Activated naive CD4-positive, alpha-beta T cell treated with anti-CD3 and anti-CD28 coated beads, Interleukin-2, amount 50 U/mL, for 72 hours (primary cell): ENCODE measurements at regions not wholly inside any gene's neighbourhood (a gene's known extent, or its start where the extent isn't known, plus 50 kb on each side); places are given as distances from the start of the nearest gene placed in this dataset.
A peak's percentile ranks its signal among the peaks of the same experiment; 100 is the strongest.

Experiments
- ATAC-seq, 2 donors: fragments of 150-1000 bp; cut with Tn5 transposase; 2 replicates each; pipeline ENCODE4 v1.10.0; 2021; ENCODE audit warnings: mild to moderate bottlenecking in 2 of 2, moderate library complexity in 2 of 2
- DNase-seq, 2 donors: peaks; one replicate each; pipeline ENCODE4 v3.0.0; 2021 to 2022; ENCODE audit warnings: low spot score in 2 of 2
- H3K27ac Mint-ChIP-seq, 2 donors: one replicate each; pipeline ENCODE4 v1.8.0; 2022; ENCODE audit warnings: mild to moderate bottlenecking in 2 of 2, mixed read lengths in 2 of 2
- H3K36me3 Mint-ChIP-seq, 2 donors: one replicate each; pipeline ENCODE4 v1.8.0; 2022; ENCODE audit warnings: mixed read lengths in 2 of 2
- H3K9me3 Mint-ChIP-seq, 2 donors: one replicate each; pipeline ENCODE4 v1.8.0; 2022; ENCODE audit warnings: mixed read lengths in 2 of 2

GRCh38 chr3:161555320-161555719 is 58.7 kb downstream of the OTOL1 start:
- DNase-seq, result no peak
- no peak for ATAC-seq
- Mint-ChIP-seq H3K36me3 (no peaks in the 10 kb centered on the region), H3K27ac (no peak overlapping the region), H3K9me3 (no peaks in the 10 kb centered on the region)

- no peak for ATAC-seq
- no peaks in the 10 kb centered on the region for H3K9me3 Mint-ChIP-seq
- H3K27ac Mint-ChIP-seq, result no peak overlapping the region
- H3K36me3 Mint-ChIP-seq, result no peaks in the 10 kb centered on the region
- no peak for DNase-seq
Observed at GRCh38 chr3:161556533-161556932, 59.9 kb downstream of the OTOL1 start.

GRCh38 chr3:161556941-161557340 is 60.3 kb downstream of the OTOL1 start:
- Mint-ChIP-seq H3K9me3 (no peaks in the 10 kb centered on the region), H3K36me3 (no peaks in the 10 kb centered on the region), H3K27ac (no peak overlapping the region)
- DNase-seq (no peak), ATAC-seq (no peak)

DNA sequence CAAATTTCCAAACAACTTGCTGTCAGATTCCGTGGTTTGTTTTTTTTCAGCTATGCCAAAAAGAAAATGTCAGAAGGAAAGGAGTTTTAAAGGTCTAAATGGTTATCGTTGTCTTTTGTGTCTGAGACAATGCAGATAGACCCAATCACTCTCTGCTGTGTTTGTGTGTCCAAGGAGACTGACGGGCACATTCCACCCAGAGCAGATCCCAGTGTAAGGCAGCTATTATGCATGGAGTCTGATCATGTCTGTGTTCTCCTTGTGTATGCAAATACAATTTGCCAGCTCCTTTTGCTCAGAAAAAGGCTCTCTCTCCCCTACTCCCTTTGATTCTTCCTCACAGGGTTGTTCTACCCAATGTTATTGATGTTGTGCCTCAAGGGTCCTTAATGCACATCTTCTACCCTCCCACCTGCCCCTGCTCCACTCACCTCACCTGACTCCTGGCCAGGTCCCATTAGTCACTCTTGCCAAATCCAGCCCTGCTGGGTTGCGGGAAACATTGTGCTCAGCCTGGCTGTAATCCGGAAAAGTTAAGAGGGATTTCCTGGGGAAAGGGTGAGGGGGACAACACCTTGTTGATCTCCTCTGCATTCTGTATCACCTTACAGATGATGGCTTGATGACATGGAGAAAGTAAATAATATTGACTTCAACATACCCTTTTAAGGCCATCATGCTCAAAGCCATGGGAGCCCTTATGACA is 61.0 kb downstream of the OTOL1 start:
- Mint-ChIP-seq H3K27ac (no peak overlapping the region), H3K9me3 (no peaks in the 10 kb centered on the region), H3K36me3 (no peaks in the 10 kb centered on the region)
- ATAC-seq, result no peak
- no peak for DNase-seq

DNA sequence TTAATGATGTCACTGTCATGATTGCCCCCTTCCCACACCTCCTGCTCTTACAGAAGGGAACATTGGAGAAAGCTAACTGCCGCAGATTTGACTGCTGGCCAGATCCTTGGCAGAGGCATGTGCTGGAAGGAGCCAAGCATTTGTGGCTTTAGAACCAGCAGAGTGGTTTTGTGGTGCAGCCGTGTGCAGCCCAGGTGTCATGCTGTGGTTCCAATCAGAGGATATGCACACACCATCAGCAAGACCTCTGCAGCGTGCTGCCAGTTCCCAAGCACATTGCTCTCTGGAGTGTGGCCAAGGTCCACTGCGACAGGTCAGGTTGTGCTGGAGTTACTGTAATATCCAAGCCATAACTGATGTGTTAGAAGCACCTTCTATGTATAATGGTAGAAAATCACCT is 61.6 kb downstream of the OTOL1 start:
- H3K9me3 Mint-ChIP-seq, result no peaks in the 10 kb centered on the region
- no peak overlapping the region for H3K27ac Mint-ChIP-seq
- DNase-seq (no peak), ATAC-seq (no peak)
- H3K36me3 Mint-ChIP-seq, result no peaks in the 10 kb centered on the region

GRCh38 chr3:161559177-161559998 is 62.8 kb downstream of the OTOL1 start:
- no peaks in the 10 kb centered on the region for H3K9me3 Mint-ChIP-seq
- H3K36me3 Mint-ChIP-seq, result no peaks in the 10 kb centered on the region
- H3K27ac Mint-ChIP-seq, result no peak overlapping the region
- peak in 1 of 2 donors; percentile 11 for DNase-seq
- no peak for ATAC-seq

DNA sequence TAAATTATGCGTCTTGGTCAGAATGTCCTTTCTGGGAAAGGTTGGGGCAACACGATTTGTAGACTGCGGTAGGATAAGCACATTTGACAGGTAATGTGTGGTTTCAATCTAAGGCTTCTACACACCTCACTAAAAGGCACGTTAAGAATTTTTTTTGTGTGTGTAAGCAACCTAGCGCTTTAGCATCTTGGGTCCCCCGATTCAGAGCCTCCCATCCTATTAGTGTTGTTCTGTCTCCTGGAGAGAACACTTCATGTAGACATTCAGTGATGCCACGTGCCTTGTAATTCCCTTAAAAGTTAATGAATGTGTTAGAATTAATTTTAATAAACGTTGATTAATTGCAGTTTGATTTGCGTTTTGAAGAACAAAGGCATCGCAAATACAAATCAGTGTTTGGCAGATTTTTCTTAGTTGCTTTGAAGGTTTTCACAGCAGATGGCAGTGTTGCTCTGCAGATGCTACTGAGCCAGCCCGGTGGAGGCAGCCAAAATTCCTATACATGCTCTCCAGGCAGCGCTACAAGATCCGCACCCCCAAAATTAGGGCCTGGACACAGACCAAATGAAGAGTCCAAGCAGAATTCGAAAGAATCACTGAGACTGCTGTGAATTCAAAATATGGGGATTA is 63.5 kb downstream of the OTOL1 start:
- no peak overlapping the region for H3K27ac Mint-ChIP-seq
- DNase-seq (no peak), ATAC-seq (no peak)
- no peaks in the 10 kb centered on the region for H3K36me3 Mint-ChIP-seq
- H3K9me3 Mint-ChIP-seq, result no peaks in the 10 kb centered on the region

- Mint-ChIP-seq H3K9me3 (no peaks in the 10 kb centered on the region), H3K27ac (no peak overlapping the region)
- ATAC-seq, result no peak
Observed at GRCh38 chr3:161567577-161568361, 71.2 kb downstream of the OTOL1 start.

DNA sequence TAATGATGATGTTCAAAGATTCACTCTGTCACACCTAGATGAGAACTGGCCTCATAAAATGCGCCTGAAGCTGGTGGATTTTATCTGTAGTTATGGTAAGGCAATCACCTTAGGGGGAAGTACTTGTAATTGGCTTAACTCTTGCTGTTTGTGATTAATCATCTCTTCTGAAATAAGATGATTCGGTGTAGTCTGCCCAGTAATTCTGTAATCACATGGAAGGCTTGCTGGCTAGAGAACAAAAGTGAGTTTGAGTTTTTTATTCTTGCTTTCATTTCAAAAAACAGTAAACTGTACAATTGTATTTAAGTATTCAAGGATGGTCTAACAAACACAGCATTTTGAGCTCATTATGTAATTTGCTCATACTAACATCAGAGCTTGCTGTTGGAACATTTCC is 72.1 kb downstream of the OTOL1 start:
- Mint-ChIP-seq H3K36me3 (no peaks in the 10 kb centered on the region), H3K9me3 (no peaks in the 10 kb centered on the region), H3K27ac (no peak overlapping the region)
- DNase-seq (no peak), ATAC-seq (no peak)

More at GRCh38 chr3:161567577-161568361, 71.2 kb downstream of the OTOL1 start:
- no peaks in the 10 kb centered on the region for H3K36me3 Mint-ChIP-seq
- no peak for DNase-seq

DNA sequence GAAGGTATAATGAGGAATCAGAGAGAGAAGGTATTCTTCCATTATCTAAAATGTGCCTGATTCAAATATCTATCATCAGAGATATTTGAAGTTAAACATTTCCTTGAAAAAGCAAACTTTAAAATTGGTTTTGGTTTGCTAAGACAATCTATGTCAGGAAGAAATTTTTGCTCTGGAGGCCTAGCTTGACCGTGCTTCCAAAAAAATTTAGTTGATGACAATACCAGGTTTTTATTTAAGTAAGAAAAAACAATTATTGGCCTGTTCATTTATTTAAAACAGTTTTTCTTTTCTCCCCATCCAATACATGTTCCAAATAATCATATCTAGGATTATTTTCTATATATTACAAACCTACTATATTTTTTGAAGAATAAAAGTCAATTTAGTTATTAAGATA is 75.3 kb downstream of the OTOL1 start:
- Mint-ChIP-seq H3K9me3 (peaks cover 0 to 4% of the 10 kb centered on the region in 2 donors), H3K36me3 (no peaks in the 10 kb centered on the region), H3K27ac (no peak overlapping the region)
- no peak for DNase-seq
- ATAC-seq, result no peak

GRCh38 chr3:161573136-161573535 is 76.5 kb downstream of the OTOL1 start:
- H3K9me3 Mint-ChIP-seq, result peaks cover 0 to 4% of the 10 kb centered on the region in 2 donors

GRCh38 chr3:161575901-161576300 is 79.3 kb downstream of the OTOL1 start:
- H3K36me3 Mint-ChIP-seq, result no peaks in the 10 kb centered on the region
- H3K27ac Mint-ChIP-seq, result no peak overlapping the region
- DNase-seq (no peak), ATAC-seq (no peak)
- peaks cover 0 to 4% of the 10 kb centered on the region in 2 donors for H3K9me3 Mint-ChIP-seq

More at GRCh38 chr3:161573136-161573535, 76.5 kb downstream of the OTOL1 start:
- no peak for ATAC-seq
- Mint-ChIP-seq H3K27ac (no peak overlapping the region), H3K36me3 (no peaks in the 10 kb centered on the region)
- DNase-seq, result no peak

GRCh38 chr3:161576311-161576710 is 79.7 kb downstream of the OTOL1 start:
- no peak for ATAC-seq
- H3K36me3 Mint-ChIP-seq, result no peaks in the 10 kb centered on the region
- DNase-seq, result no peak
- peaks cover 0 to 4% of the 10 kb centered on the region in 2 donors for H3K9me3 Mint-ChIP-seq
- H3K27ac Mint-ChIP-seq, result no peak overlapping the region

DNA sequence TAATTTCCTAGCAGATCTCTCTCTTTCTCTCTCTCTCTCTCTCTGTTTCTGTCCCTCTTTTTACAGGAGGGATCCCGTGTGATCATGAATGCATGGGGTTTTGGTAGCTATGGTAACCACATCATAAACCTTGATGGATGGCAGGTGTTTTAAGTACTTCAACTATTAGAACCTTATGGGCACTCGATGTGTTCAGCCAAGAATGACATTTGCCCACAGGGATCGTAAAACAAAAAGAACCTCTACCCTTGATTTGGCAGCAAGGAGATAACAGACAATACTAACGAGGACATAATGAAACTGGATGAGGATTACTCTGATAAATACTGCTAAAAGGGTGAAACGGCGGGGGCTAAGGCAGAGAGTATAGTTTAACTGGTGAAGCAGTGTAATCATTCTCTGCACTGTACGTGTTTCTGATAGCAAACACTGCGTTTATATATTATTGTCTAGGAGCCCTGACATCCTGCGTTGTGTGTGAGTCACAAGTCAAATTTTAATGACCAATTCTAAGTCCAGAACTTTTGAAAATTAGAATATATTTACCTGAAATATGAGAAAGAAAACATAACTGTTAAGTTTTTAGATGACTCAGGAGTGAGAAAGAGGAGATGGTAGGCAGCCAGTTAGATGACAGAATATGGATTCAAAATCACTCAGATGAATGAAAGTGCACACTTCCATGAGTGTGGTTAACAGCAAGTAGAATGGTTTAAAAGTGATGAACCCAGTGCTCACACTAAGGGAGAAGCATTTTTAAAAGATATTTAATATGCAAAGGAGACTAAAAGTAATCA is 80.3 kb downstream of the OTOL1 start:
- ATAC-seq (no peak), DNase-seq (no peak)
- Mint-ChIP-seq H3K36me3 (no peaks in the 10 kb centered on the region), H3K9me3 (peaks cover 0 to 4% of the 10 kb centered on the region in 2 donors), H3K27ac (no peak overlapping the region)

DNA sequence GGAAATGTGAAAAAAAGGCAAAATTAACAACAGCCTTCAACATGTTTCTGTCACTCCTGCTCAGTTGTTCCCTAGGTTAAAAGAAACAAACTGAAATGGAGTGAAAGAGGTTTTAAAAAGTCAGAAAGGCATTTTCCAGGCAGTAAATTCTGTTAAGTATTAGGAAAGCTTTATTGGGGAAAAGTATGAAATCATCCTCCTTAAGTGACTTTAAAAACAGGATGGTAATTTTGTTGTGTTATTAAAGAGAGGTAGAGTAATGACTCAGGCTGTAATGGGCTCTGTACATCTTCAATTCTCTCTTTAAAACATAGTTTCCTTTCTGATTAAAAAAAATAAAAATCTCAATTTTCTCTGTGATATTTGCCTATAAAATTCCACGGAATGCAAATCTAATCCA is 81.1 kb downstream of the OTOL1 start:
- DNase-seq, result no peak
- ATAC-seq, result no peak
- no peak overlapping the region for H3K27ac Mint-ChIP-seq
- peaks cover 0 to 4% of the 10 kb centered on the region in 2 donors for H3K9me3 Mint-ChIP-seq
- no peaks in the 10 kb centered on the region for H3K36me3 Mint-ChIP-seq
